Mucosa of rectum (tissue), 2 donors: ENCODE measurements at regions not wholly inside any gene's neighbourhood (a gene's known extent, or its start where the extent isn't known, plus 50 kb on each side); places are given as distances from the start of the nearest gene placed in this dataset.

Source experiments
- H3K27ac ChIP-seq, 2 donors: one replicate each; pipeline ENCODE4 v1.7.0; 2013; ENCODE audit warnings: inconsistent platforms in 2 of 2, low read depth in 2 of 2, low read length in 2 of 2
- H3K27me3 ChIP-seq, 2 donors: one replicate each; pipeline ENCODE4 v1.7.0; 2013; ENCODE audit warnings: low read length in 2 of 2; ENCODE audit not compliant: control insufficient read depth in 2 of 2, insufficient read depth in 2 of 2
- H3K36me3 ChIP-seq, 2 donors: one replicate each; pipeline ENCODE4 v1.7.0; 2013; ENCODE audit warnings: low read length in 2 of 2; ENCODE audit not compliant: control insufficient read depth in 2 of 2, insufficient read depth in 2 of 2
- H3K4me1 ChIP-seq, 2 donors: one replicate each; pipeline ENCODE4 v1.7.0; 2013; ENCODE audit warnings: low read length in 2 of 2, mild to moderate bottlenecking in 1 of 2; ENCODE audit not compliant: control insufficient read depth in 2 of 2, insufficient read depth in 2 of 2
- H3K4me3 ChIP-seq, 2 donors: one replicate each; pipeline ENCODE4 v1.7.0; 2013; ENCODE audit warnings: low read length in 2 of 2
- H3K9ac ChIP-seq, 2 donors: one replicate each; pipeline ENCODE4 v1.7.0; 2013; ENCODE audit warnings: low read length in 2 of 2, low read depth in 1 of 2, mild to moderate bottlenecking in 1 of 2
- H3K9me3 ChIP-seq, 2 donors: one replicate each; pipeline ENCODE4 v1.7.0; 2013; ENCODE audit warnings: low read length in 2 of 2; ENCODE audit not compliant: control insufficient read depth in 2 of 2
- donor health status: healthy.
- donor health status: Normal muscosa, but diverticular disease.

DNA sequence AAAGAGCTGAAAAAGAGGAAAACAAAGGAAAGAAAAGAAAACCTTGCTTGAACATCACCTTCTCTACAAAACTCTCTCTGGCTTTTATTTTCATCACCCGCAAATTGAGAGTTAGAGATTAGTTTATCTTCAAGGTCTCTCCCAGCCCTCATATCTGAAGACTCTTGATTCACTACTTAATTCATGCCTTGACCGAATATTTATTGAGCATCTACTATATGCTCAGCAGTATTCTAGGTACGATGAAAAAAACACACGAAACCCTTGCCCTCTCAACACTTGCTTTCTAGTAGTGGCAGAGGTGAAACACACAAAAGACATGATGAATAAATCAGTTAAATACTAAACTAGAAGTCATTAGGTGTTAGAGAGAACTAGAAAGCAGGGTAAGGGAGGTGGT is 150.6 kb upstream of the CADM1 start:
- Histone ChIP-seq H3K27me3 (peaks cover 14 to 17% of the 10 kb centered on the region in 2 donors), H3K27ac (no peak overlapping the region)

DNA sequence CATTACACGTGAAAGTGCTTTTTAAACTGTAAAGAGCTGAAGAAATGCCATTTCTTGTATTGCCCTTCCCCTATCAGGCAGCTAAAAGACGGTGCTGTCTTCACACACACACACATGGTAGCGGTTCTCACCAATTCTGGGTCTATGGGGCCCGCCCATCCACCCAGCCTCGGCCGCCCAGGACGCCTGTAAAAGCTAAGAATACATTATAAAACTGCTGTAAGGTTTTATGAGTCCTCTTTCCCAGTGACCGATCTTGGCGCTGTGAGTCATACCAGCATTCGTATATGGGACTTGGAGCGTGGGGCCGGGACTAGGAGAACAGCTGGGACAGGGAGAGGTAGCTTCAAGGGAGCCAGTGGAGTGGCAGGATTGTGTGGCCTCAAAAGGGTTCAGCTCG is 149.7 kb upstream of the CADM1 start:
- Histone ChIP-seq H3K4me1 (peaks cover 0 to 10% of the 10 kb centered on the region in 2 donors), H3K27ac (peak overlapping the region in 1 of 2 donors; percentile 39), H3K9me3 (no peaks in the 10 kb centered on the region), H3K9ac (no peak overlapping the region), H3K4me3 (no peak overlapping the region), H3K27me3 (peaks cover 9% of the 10 kb centered on the region in 2 donors), H3K36me3 (no peaks in the 10 kb centered on the region)

More for the DNA sequence above, 150.6 kb upstream of the CADM1 start:
- Histone ChIP-seq H3K4me3 (no peak overlapping the region), H3K9me3 (no peaks in the 10 kb centered on the region), H3K4me1 (peaks cover 0 to 10% of the 10 kb centered on the region in 2 donors), H3K36me3 (no peaks in the 10 kb centered on the region), H3K9ac (no peak overlapping the region)

DNA sequence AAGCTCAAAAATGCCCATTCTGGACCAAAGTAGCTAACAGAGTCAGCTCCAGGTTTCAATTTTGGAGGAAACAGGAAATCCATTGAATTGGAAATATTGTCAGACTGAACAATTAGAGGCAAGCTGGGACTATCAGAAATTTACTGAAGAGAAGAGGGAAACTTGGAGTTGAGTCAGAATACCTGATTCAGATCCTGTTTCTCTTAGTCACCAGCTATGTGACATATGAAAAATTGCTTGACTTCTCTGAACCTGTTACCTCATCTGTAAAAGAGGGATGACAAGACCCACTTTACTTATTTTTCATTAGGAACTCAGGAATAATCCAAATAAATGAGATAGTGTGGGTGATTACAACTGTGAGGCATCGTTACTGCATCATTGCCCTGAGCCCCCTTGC is 148.9 kb upstream of the CADM1 start:
- Histone ChIP-seq H3K4me3 (no peak overlapping the region), H3K9me3 (no peaks in the 10 kb centered on the region), H3K27me3 (peaks cover 2 to 9% of the 10 kb centered on the region in 2 donors), H3K9ac (no peak overlapping the region), H3K27ac (no peak overlapping the region), H3K4me1 (peaks cover 0 to 10% of the 10 kb centered on the region in 2 donors), H3K36me3 (no peaks in the 10 kb centered on the region)

DNA sequence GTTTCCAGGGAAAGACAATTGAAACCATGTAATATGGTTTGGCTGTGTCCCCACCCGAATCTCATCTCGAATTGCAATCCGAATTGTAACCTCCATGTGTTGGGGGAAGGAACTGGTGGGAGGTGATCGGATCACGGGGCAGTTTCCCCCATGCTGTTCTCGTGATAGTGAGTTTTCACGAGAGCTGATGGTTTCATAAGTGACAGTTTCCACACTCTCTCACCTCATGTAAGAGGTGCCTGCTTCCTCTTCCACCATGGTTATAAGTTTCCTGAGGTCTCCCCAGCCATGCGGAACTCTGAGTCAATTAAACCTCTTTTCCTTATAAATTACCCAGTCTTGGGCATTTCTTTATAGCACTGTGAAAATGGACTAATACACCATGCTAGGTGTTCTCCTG is 148.3 kb upstream of the CADM1 start:
- H3K4me1 ChIP-seq = peaks cover 0 to 10% of the 10 kb centered on the region in 2 donors
- peaks cover 2 to 9% of the 10 kb centered on the region in 2 donors for H3K27me3 ChIP-seq
- no peaks in the 10 kb centered on the region for H3K9me3 ChIP-seq
- H3K4me3 ChIP-seq = no peak overlapping the region
- no peak overlapping the region for H3K27ac ChIP-seq
- H3K9ac ChIP-seq = no peak overlapping the region
- no peaks in the 10 kb centered on the region for H3K36me3 ChIP-seq

DNA sequence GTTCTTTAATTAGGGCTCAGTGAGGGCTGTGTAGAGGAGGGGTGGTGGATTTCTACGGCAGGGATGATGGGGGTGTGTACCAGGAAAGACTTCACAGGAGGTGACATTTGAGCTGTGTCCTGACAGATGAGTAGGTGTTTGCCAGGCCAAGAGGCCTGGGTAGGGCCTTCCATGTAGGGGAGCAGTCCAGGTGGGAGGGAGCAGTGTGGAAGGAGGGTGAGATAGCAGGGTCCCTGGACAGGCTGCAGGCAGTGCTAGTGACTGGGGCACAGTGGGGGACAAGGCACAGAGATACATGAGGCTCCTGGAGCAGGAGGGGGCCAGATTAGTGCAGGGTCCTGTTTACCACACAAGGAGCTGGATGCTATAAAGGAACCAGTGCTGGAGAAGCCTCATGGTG is 147.9 kb upstream of the CADM1 start:
- no peaks in the 10 kb centered on the region for H3K9me3 ChIP-seq
- no peak overlapping the region for H3K9ac ChIP-seq
- no peaks in the 10 kb centered on the region for H3K36me3 ChIP-seq
- H3K4me3 ChIP-seq = no peak overlapping the region
- no peak overlapping the region for H3K27ac ChIP-seq
- peaks cover 0 to 10% of the 10 kb centered on the region in 2 donors for H3K4me1 ChIP-seq
- H3K27me3 ChIP-seq = peaks cover 2 to 9% of the 10 kb centered on the region in 2 donors

DNA sequence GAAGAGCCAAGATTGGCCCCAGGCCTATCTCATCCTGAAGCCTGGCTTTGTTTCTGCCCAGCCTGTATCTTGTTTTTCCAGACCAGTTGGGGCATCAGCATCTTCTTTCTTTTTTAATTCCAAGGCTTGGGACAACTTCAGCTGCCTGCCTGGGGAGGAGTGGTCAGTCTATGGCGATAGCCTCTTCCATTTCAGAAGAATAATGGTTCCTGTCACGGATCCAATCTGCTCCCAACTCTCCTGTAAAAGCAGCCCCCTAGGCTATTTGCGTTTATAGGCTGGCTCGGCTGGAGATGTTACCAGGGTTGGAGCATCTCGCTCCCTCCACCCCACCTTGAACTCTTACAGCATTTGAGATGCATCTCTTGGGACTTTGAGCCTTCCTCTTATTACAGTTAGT is 145.2 kb upstream of the CADM1 start:
- Histone ChIP-seq H3K4me1 (peaks cover 0 to 10% of the 10 kb centered on the region in 2 donors), H3K27ac (no peak overlapping the region), H3K9ac (no peak overlapping the region), H3K36me3 (no peaks in the 10 kb centered on the region), H3K27me3 (peaks cover 2 to 8% of the 10 kb centered on the region in 2 donors), H3K4me3 (no peak overlapping the region), H3K9me3 (no peaks in the 10 kb centered on the region)

DNA sequence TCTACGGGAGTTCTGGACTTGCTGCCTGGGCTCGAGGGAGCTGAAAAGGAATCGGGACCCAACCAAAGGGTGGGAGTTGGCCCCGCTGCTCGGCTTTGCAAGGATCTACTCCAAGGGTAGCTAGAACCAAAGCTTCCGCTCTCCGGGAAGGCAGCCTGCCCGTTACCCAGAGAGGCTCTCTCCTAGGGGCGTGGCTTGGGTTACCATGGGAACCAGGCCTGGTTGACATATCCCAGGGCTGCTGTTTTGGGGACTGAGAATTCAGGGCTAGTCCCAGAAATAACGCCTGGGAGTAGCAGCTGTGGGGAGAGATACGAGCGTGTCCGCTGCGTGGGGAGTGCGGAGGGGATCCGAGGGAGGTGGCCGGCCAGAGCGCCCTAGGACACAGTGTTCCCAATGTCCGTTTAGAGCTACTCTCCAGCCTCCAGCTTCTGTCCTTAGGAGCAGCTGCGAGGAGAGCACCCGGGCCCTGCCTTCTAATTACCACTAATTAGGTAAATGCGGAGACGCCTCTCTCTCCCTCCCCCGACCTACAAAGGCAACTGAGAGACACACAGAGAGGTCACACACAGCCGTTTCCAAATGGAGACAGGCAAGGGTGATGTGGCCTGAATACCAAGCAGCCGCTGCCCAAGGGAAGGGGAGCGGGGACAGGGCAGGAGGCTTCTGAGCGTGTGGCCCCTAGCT is 141.6 kb upstream of the CADM1 start:
- Histone ChIP-seq H3K9me3 (no peaks in the 10 kb centered on the region), H3K36me3 (no peaks in the 10 kb centered on the region), H3K9ac (no peak overlapping the region), H3K27me3 (peaks cover 0 to 14% of the 10 kb centered on the region in 2 donors), H3K4me1 (no peaks in the 10 kb centered on the region), H3K4me3 (no peak overlapping the region), H3K27ac (no peak overlapping the region)

DNA sequence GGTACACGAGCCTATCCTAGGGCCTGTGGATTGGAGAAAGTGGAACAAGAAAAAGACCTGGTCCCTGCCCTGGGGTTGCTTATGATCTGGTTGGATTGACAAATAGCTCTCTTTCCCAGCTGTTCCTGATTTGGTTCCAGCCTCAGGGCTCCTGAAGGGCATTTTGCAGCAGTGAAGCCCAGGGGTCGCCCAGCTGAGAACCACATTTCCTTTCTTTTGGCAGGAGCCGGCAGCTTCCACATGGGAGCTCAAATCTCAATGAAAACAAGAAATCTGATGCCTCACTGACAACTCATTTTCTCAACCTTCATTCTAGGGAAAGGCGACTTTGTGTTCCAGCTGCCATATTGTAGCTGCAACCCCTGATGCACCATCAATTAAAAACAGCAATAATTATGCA is 140.6 kb upstream of the CADM1 start:
- Histone ChIP-seq H3K4me3 (no peak overlapping the region), H3K4me1 (no peaks in the 10 kb centered on the region), H3K36me3 (no peaks in the 10 kb centered on the region), H3K9ac (no peak overlapping the region), H3K9me3 (no peaks in the 10 kb centered on the region), H3K27me3 (peaks cover 0 to 10% of the 10 kb centered on the region in 2 donors), H3K27ac (no peak overlapping the region)

DNA sequence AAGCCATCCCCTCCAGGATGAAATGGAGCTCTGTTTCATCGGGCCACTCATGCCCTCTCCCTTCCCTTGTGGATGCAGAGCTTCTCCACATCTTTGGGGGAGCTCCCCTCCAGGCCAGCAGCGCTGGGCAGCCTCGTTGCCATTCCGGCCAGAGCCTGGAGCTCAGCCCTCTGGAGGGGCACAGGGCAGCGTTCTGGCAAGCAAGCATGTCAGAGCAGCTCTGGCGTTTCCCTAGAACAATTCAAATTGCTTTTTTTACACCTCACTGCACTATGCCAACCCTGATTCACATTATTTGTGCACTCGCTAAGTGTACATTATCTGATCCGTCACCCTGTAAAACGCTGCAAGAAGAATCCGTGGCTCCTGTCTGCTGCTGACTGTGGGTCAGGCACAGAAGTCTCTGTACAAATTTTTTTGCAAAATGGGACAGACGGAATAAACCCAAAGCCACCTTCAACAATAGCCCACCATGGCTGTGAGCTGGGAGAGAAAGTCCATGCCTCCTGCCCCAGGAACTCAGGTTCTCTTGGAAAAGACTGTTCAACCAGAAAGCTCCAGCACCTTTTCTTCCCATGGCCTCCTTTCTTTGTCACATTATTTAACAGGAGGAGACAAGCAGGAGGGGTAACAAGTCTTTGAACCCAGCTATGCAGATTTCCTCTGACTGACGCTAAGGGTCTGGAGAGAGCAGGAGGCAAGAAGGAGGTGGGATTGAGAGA is 139.5 kb upstream of the CADM1 start:
- Histone ChIP-seq H3K27ac (no peak overlapping the region), H3K4me3 (no peak overlapping the region), H3K9me3 (no peaks in the 10 kb centered on the region), H3K4me1 (no peaks in the 10 kb centered on the region), H3K9ac (no peak overlapping the region), H3K36me3 (no peaks in the 10 kb centered on the region), H3K27me3 (peaks cover 0 to 10% of the 10 kb centered on the region in 2 donors)

DNA sequence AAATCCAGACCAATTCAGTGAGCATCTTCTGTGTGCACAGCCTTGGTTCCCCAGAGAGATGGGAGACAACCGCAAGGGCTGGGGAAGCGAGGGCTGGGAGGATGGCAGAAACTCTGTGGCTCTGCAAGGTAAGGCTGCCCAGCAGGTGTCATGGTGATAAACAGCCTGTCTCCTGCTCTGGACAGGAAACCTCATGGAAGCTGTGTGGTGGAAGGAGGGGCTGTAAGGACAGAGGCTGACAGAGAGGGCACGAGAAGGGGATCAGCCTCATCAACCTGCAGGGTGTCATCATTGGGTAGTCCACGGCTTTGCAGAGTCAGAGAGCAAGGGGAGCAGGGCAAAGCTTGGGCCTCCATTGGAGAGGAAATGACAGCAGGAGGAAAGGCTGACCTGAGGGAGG is 138.4 kb upstream of the CADM1 start:
- Histone ChIP-seq H3K9ac (no peak overlapping the region), H3K27me3 (peaks cover 0 to 10% of the 10 kb centered on the region in 2 donors), H3K9me3 (no peaks in the 10 kb centered on the region), H3K36me3 (no peaks in the 10 kb centered on the region), H3K4me1 (no peaks in the 10 kb centered on the region), H3K27ac (no peak overlapping the region), H3K4me3 (no peak overlapping the region)
